B cell (primary cell): ENCODE measurements at regions not wholly inside any gene's neighbourhood (a gene's known extent, or its start where the extent isn't known, plus 50 kb on each side); places are given as distances from the start of the nearest gene placed in this dataset.

ENCODE experiments used
- ATAC-seq: fragments of 200-7000 bp; cut with Tn5 transposase; one replicate; pipeline ENCODE4 v1.10.0; 2021; ENCODE audit warnings: low read depth, mild to moderate bottlenecking, moderate number of reproducible peaks, moderate library complexity
- CTCF ChIA-PET: fragments of 350-600 bp; sonication (Branson Sonifier 250); formaldehyde crosslinking; loops from one replicate; lab custom pipeline; 2021; ENCODE audit warnings: antibody characterized with exemption, inconsistent platforms; lab: Charles Lee
- POLR2A ChIA-PET: fragments of 350-600 bp; sonication (Branson Sonifier 250); formaldehyde crosslinking; loops from one replicate; lab custom pipeline; 2021; ENCODE audit warnings: antibody characterized with exemption; lab: Charles Lee
- DNase-seq: peaks from one replicate; pipeline ENCODE4 v3.0.0; 2013
- H2AFZ ChIP-seq: 2 replicates; pipeline ENCODE4 v1.6.1; 2012; ENCODE audit warnings: mild to moderate bottlenecking, low read depth, low read length; ENCODE audit not compliant: insufficient read depth, poor library complexity, severe bottlenecking
- H3K27ac ChIP-seq, 2 donors: 1 replicate in 1 of 2; 2 replicates in 1 of 2; pipeline ENCODE4 v1.5.1; 2012 to 2013; ENCODE audit warnings: low read length in 2 of 2, mild to moderate bottlenecking in 2 of 2, moderate library complexity in 1 of 2
- H3K27me3 ChIP-seq, 4 experiments: fragments of 200-600 bp in 1 of 4; sonication (generic) in 1 of 4; replicated peaks in 1 of 4; 1 replicate in 2 of 4; 2 replicates in 2 of 4; pipeline versions ENCODE4 v1.6.1 to v1.7.0; 2013 to 2016; ENCODE audit warnings: low read length in 3 of 4, mild to moderate bottlenecking in 2 of 4, mixed read lengths in 1 of 4, moderate library complexity in 1 of 4; ENCODE audit not compliant: insufficient read depth in 4 of 4, control insufficient read depth in 3 of 4; ENCODE audit errors: control extremely low read depth in 1 of 4
- H3K36me3 ChIP-seq, 2 experiments: replicated peaks in 1 of 2; 1 replicate in 1 of 2; 2 replicates in 1 of 2; pipeline versions ENCODE4 v1.6.1 to v1.7.1; 2013; ENCODE audit warnings: low read length in 1 of 2; ENCODE audit not compliant: insufficient read depth in 2 of 2, control insufficient read depth in 1 of 2; ENCODE audit errors: control extremely low read depth in 1 of 2, extremely low read depth in 1 of 2
- H3K4me1 ChIP-seq, 2 donors: fragments of 200-600 bp in 1 of 2; sonication (generic) in 1 of 2; 1 replicate in 1 of 2; 2 replicates in 1 of 2; pipeline versions ENCODE4 v1.5.1 to v1.6.1; 2013 to 2017; ENCODE audit warnings: low read length in 2 of 2; ENCODE audit not compliant: control insufficient read depth in 2 of 2, insufficient read depth in 2 of 2
- H3K4me2 ChIP-seq: replicated peaks from 2 replicates; pipeline ENCODE3; 2012; ENCODE audit warnings: mild to moderate bottlenecking, low read depth, low read length; ENCODE audit not compliant: poor library complexity, severe bottlenecking
- H3K4me3 ChIP-seq, 5 experiments: fragments of 200-600 bp in 1 of 5; sonication (generic) in 1 of 5; 1 replicate in 3 of 5; 2 replicates in 2 of 5; pipeline versions ENCODE4 v1.5.1 to v1.7.0; 2011 to 2016; ENCODE audit warnings: low read length in 4 of 5, mild to moderate bottlenecking in 4 of 5, low read depth in 2 of 5, control low read depth in 1 of 5, moderate library complexity in 1 of 5; ENCODE audit not compliant: insufficient read depth in 1 of 5; ENCODE audit errors: control extremely low read depth in 1 of 5, extremely low read depth in 1 of 5
- H3K79me2 ChIP-seq: fragments of 200-600 bp; sonication (generic); one replicate; pipeline ENCODE4 v1.6.0; 2016; ENCODE audit warnings: low read length; ENCODE audit not compliant: control insufficient read depth, insufficient read depth
- H3K9ac ChIP-seq: fragments of 200-600 bp; sonication (generic); 2 replicates; pipeline ENCODE4 v1.6.1; 2017; ENCODE audit warnings: mild to moderate bottlenecking, low read length, moderate library complexity
- H3K9me3 ChIP-seq, 3 donors: one replicate each; pipeline versions ENCODE4 v1.6.1 to v1.7.1; 2013; ENCODE audit warnings: low read length in 2 of 3; ENCODE audit not compliant: control insufficient read depth in 2 of 3, insufficient read depth in 1 of 3; ENCODE audit errors: control extremely low read depth in 1 of 3
- H4K20me1 ChIP-seq: 2 replicates; pipeline ENCODE4 v1.6.0; 2012; ENCODE audit warnings: mild to moderate bottlenecking, low read length; ENCODE audit not compliant: insufficient read depth, control insufficient read depth, poor library complexity, severe bottlenecking
- H3K27ac Mint-ChIP-seq: one replicate; pipeline ENCODE4 v1.8.0; 2021; ENCODE audit warnings: mixed read lengths
- H3K27me3 Mint-ChIP-seq: one replicate; pipeline ENCODE4 v1.8.0; 2021; ENCODE audit warnings: mixed read lengths
- H3K4me1 Mint-ChIP-seq: one replicate; pipeline ENCODE4 v1.8.0; 2021; ENCODE audit warnings: mixed read lengths
- H3K4me3 Mint-ChIP-seq: one replicate; pipeline ENCODE4 v1.8.0; 2021; ENCODE audit warnings: mixed read lengths
- H3K9me3 Mint-ChIP-seq: one replicate; pipeline ENCODE4 v1.8.0; 2022; ENCODE audit warnings: mixed read lengths; ENCODE audit not compliant: insufficient read depth
- EZH2 ChIP-seq: IDR thresholded peaks from 2 replicates; pipeline ENCODE4 v1.6.1; 2012; ENCODE audit warnings: borderline replicate concordance, low read depth, mild to moderate bottlenecking, moderate library complexity, low read length; ENCODE audit not compliant: insufficient read depth, poor library complexity, severe bottlenecking
- WGBS: methylation state at CpG from one replicate; pipeline ENCODE4 v1.1.5; 2013; ENCODE audit warnings: missing lambda C conversion rate; ENCODE audit not compliant: insufficient coverage; 5-methylcytosine and 5-hydroxymethylcytosine counted together
- intact Hi-C: fragments of 100-400 bp; cut with micrococcal nuclease; formaldehyde crosslinking; loops from one replicate; pipeline ENCODE4 v1.10.0; 2022
- TF ChIP-seq, protein P1 (sequence below): fragments of 200-600 bp; IDR thresholded peaks from one replicate; pipeline ENCODE4 v1.8.0; 2022; ENCODE audit warnings: antibody characterized with exemption, mild to moderate bottlenecking

DNA sequence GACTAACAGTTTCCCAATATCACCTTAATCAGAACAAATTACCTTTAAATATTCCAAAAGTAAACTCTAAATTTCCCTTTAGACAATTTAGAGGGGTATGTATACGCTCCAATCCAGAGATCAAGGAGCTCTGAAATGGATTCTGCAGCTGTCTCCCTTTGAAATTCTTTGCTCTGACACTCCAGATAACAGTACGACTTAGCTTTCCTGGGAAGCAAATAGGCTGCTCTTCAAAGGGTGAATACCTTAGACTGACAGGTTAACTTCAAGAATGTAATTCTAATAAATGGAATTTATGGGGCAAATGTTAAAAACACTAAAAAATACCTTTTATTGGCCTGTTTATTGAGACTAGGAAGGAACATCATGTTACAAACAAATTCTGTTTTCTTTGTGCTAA lies 357.2 kb downstream of the USP25 start:
- POLR2A ChIA-PET: no interaction called here
- no peak overlapping the region for H3K9ac ChIP-seq
- Mint-ChIP-seq H3K4me1 (no peaks in the 10 kb centered on the region), H3K9me3 (no peaks in the 10 kb centered on the region), H3K4me3 (no peak overlapping the region), H3K27ac (no peak overlapping the region), H3K27me3 (no peaks in the 10 kb centered on the region)
- H3K9me3 ChIP-seq: no peaks in the 10 kb centered on the region
- H4K20me1 ChIP-seq: no peaks in the 10 kb centered on the region
- no CpG with 5 or more reads among the region's 2 CpGs for WGBS
- H3K27ac ChIP-seq: no peak overlapping the region
- no peak overlapping the region for H3K4me3 ChIP-seq
- no peaks in the 10 kb centered on the region for H3K27me3 ChIP-seq
- intact Hi-C loops: no loop called here
- no peaks in the 10 kb centered on the region for H3K4me1 ChIP-seq
- ATAC-seq: no peak
- no peaks in the 10 kb centered on the region for H3K79me2 ChIP-seq
- CTCF ChIA-PET: interaction anchor here (0.8 kb wide), 1 partner anchor 8 kb away, joined by 3 read pairs; no protein-coding TSS in a partner anchor
- no peak overlapping the region for H2AFZ ChIP-seq
- no peaks in the 10 kb centered on the region for H3K36me3 ChIP-seq
- no peak overlapping the region for H3K4me2 ChIP-seq
- DNase-seq: no peak
- TF ChIP-seq, protein P1, sequence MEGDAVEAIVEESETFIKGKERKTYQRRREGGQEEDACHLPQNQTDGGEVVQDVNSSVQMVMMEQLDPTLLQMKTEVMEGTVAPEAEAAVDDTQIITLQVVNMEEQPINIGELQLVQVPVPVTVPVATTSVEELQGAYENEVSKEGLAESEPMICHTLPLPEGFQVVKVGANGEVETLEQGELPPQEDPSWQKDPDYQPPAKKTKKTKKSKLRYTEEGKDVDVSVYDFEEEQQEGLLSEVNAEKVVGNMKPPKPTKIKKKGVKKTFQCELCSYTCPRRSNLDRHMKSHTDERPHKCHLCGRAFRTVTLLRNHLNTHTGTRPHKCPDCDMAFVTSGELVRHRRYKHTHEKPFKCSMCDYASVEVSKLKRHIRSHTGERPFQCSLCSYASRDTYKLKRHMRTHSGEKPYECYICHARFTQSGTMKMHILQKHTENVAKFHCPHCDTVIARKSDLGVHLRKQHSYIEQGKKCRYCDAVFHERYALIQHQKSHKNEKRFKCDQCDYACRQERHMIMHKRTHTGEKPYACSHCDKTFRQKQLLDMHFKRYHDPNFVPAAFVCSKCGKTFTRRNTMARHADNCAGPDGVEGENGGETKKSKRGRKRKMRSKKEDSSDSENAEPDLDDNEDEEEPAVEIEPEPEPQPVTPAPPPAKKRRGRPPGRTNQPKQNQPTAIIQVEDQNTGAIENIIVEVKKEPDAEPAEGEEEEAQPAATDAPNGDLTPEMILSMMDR: no peak
- no peak for TF ChIP-seq EZH2

DNA sequence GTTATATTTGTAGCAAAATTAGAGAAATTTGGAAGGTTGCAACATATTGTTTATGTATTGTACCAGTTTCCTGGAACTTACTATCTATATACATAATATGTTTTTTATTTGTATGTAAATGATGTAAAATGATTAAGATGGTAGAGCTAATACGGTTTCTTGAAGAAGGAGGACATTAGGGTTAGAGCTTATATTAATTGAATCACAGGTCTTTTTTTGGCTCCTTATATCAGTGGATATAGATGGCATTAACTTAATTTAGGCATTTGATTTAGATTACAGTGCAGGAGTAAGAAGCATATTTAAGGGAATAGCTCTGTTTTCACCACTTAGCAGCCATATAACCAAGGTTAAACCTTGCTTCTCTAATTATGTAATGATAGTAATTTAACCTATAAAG lies 357.7 kb downstream of the USP25 start:
- H3K79me2 ChIP-seq: no peaks in the 10 kb centered on the region
- no peak overlapping the region for H3K4me3 ChIP-seq
- Mint-ChIP-seq H3K27ac (no peak overlapping the region), H3K4me3 (no peak overlapping the region), H3K27me3 (no peaks in the 10 kb centered on the region), H3K4me1 (no peaks in the 10 kb centered on the region), H3K9me3 (no peaks in the 10 kb centered on the region)
- 100% methylated on average over 1 of the region's 1 CpG for WGBS
- ChIA-PET CTCF (interaction anchor here (0.8 kb wide), 1 partner anchor 9 kb away, joined by 3 read pairs; no protein-coding TSS in a partner anchor), POLR2A (no interaction called here)
- no peak overlapping the region for H2AFZ ChIP-seq
- DNase-seq: no peak
- ATAC-seq: no peak
- H3K9me3 ChIP-seq: no peaks in the 10 kb centered on the region
- H3K4me2 ChIP-seq: no peak overlapping the region
- H3K4me1 ChIP-seq: no peaks in the 10 kb centered on the region
- no peaks in the 10 kb centered on the region for H3K36me3 ChIP-seq
- H3K27ac ChIP-seq: no peak overlapping the region
- no peaks in the 10 kb centered on the region for H3K27me3 ChIP-seq
- intact Hi-C loops: no loop called here
- TF ChIP-seq, protein P1: no peak
- TF ChIP-seq EZH2: no peak
- H4K20me1 ChIP-seq: no peaks in the 10 kb centered on the region
- no peak overlapping the region for H3K9ac ChIP-seq
